ENCODE measurements at regions not wholly inside any gene's neighbourhood (a gene's known extent, or its start where the extent isn't known, plus 50 kb on each side); places are given as distances from the start of the nearest gene placed in this dataset.

DNA sequence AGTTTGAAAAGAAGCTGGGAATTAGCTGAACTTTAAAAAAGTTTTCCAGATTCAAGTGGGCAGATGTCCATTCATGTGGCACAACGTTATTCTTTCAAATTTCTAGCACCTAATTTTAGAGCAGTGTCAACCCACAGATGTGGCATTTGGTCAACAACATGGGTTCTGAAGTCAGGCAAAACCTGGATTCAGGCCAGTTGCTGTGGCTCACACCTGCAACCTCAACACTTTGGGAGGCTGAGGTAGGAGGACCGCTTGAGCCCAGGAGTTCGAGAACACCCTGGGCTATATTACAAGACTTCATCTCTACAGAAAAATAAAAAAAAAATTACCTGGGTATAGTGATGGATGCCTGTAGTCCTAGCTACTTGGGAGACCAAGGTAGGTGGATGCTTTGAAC is 380.2 kb upstream of the SALL1 start:
- Mint-ChIP-seq H3K4me3 (no peak overlapping the region), H3K9me3 (no peaks in the 10 kb centered on the region), H3K27me3 (ENCODE audit: insufficient read depth, low read depth, poor library complexity) (peaks cover 7% of the 10 kb centered on the region), H3K27ac (no peak overlapping the region), H3K36me3 (ENCODE audit: low read depth) (no peaks in the 10 kb centered on the region), H3K4me1 (peaks cover 8% of the 10 kb centered on the region)
- Histone ChIP-seq H3K27ac (ENCODE audit: low read depth) (no peak overlapping the region), H3K36me3 (ENCODE audit: insufficient read depth) (no peaks in the 10 kb centered on the region; the same call in 1 of the 2 replicates), H3K4me1 (ENCODE audit: insufficient read depth) (peaks cover 8% of the 10 kb centered on the region), H3K79me2 (replicated peaks; ENCODE audit: insufficient read depth) (no peaks in the 10 kb centered on the region), H3K27me3 (ENCODE audit: insufficient read depth) (no peaks in the 10 kb centered on the region), H3K4me2 (no peak overlapping the region), H2AFZ (no peak overlapping the region), H3K4me3 (no peak overlapping the region), H3K9me2 (ENCODE audit: insufficient read depth) (no peaks in the 10 kb centered on the region; the same call in 1 of the 2 replicates), H3F3A (replicated peaks; ENCODE audit: low read depth) (no peaks in the 10 kb centered on the region), H4K20me1 (replicated peaks; ENCODE audit: insufficient read depth) (no peaks in the 10 kb centered on the region)
- DNase-seq (ENCODE audit: low spot score): no peak
- no peak for ATAC-seq
- TF ChIP-seq EZH2phosphoT487 (IDR thresholded peaks at IDR 0.05; ENCODE audit: unreplicated experiment): no peak
- TF ChIP-seq POLR2AphosphoS5 (IDR thresholded peaks at IDR 0.05; ENCODE audit: low read depth): no peak
- TF ChIP-seq ZNF114 (CRISPR knock-in tag; IDR thresholded peaks at IDR 0.05): no peak
- no peak for TF ChIP-seq NANOG (IDR thresholded peaks at IDR 0.05; ENCODE audit: borderline replicate concordance)
- TF ChIP-seq, protein P1, sequence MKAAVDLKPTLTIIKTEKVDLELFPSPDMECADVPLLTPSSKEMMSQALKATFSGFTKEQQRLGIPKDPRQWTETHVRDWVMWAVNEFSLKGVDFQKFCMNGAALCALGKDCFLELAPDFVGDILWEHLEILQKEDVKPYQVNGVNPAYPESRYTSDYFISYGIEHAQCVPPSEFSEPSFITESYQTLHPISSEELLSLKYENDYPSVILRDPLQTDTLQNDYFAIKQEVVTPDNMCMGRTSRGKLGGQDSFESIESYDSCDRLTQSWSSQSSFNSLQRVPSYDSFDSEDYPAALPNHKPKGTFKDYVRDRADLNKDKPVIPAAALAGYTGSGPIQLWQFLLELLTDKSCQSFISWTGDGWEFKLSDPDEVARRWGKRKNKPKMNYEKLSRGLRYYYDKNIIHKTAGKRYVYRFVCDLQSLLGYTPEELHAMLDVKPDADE (IDR thresholded peaks at IDR 0.05): no peak
- no peak for TF ChIP-seq EZH2 (IDR thresholded peaks at IDR 0.05; ENCODE audit: low read depth, unreplicated experiment)

DNA sequence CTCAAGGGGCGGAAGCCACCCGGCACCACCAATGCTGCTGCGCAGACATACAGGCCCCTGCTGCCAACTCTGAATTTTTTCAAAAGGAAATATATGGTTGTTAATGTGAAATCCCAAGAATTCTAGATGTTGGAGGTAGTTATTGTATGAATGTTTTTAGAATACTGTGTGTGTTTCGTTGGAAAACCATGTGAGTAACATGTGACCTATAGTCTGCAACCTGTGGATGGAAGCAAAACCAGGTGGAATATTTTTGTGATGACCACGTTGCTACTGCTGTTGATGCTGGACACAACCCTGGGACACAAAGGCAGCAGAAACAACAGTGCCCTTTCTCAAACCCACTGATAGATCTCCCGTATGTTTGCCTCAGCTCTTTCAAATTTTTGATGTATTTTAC is 376.3 kb upstream of the SALL1 start:
- no peak overlapping the region for H3K27ac Mint-ChIP-seq
- Histone ChIP-seq H3K4me3 (no peak overlapping the region), H3K79me2 (replicated peaks; ENCODE audit: insufficient read depth) (no peaks in the 10 kb centered on the region), H3K9me2 (ENCODE audit: insufficient read depth) (peaks cover 4% of the 10 kb centered on the region), H2AFZ (peak overlapping the region; percentile 64), H3K27me3 (ENCODE audit: insufficient read depth) (no peaks in the 10 kb centered on the region), H3K4me2 (no peak overlapping the region), H4K20me1 (replicated peaks; ENCODE audit: insufficient read depth) (no peaks in the 10 kb centered on the region), H3K27ac (ENCODE audit: low read depth) (no peak overlapping the region), H3K4me1 (ENCODE audit: insufficient read depth) (peaks cover 9% of the 10 kb centered on the region), H3K36me3 (ENCODE audit: insufficient read depth) (peaks cover 3% of the 10 kb centered on the region; the same call in 1 of the 2 replicates), H3F3A (replicated peaks; ENCODE audit: low read depth) (no peaks in the 10 kb centered on the region)
- peaks cover 7% of the 10 kb centered on the region for H3K9me3 Mint-ChIP-seq
- H3K27me3 Mint-ChIP-seq (ENCODE audit: insufficient read depth, low read depth, poor library complexity): peaks cover 12% of the 10 kb centered on the region
- H3K36me3 Mint-ChIP-seq (ENCODE audit: low read depth): peaks cover 4% of the 10 kb centered on the region; the same call in 1 of the 3 replicates
- H3K4me3 Mint-ChIP-seq: no peak overlapping the region
- peaks cover 23% of the 10 kb centered on the region for H3K4me1 Mint-ChIP-seq
- ATAC-seq (no peak), DNase-seq (ENCODE audit: low spot score) (no peak)
- TF ChIP-seq ZNF114 (CRISPR knock-in tag; IDR thresholded peaks at IDR 0.05) (no peak), JUNB (IDR thresholded peaks at IDR 0.05; ENCODE audit: unreplicated experiment) (no peak), ZNF331 (CRISPR knock-in tag; IDR thresholded peaks at IDR 0.05; ENCODE audit: low read depth) (no peak), CREB1 (CRISPR knock-in tag; IDR thresholded peaks at IDR 0.05; ENCODE audit: low read depth) (no peak), POLR2AphosphoS5 (IDR thresholded peaks at IDR 0.05; ENCODE audit: low read depth) (no peak), EZH2 (IDR thresholded peaks at IDR 0.05; ENCODE audit: low read depth, unreplicated experiment) (no peak), NANOG (IDR thresholded peaks at IDR 0.05; ENCODE audit: borderline replicate concordance) (no peak), STAT1 (IDR thresholded peaks at IDR 0.05; ENCODE audit: unreplicated experiment) (no peak)
- TF ChIP-seq, protein P1 (IDR thresholded peaks at IDR 0.05): no peak
- TF ChIP-seq, protein P2, sequence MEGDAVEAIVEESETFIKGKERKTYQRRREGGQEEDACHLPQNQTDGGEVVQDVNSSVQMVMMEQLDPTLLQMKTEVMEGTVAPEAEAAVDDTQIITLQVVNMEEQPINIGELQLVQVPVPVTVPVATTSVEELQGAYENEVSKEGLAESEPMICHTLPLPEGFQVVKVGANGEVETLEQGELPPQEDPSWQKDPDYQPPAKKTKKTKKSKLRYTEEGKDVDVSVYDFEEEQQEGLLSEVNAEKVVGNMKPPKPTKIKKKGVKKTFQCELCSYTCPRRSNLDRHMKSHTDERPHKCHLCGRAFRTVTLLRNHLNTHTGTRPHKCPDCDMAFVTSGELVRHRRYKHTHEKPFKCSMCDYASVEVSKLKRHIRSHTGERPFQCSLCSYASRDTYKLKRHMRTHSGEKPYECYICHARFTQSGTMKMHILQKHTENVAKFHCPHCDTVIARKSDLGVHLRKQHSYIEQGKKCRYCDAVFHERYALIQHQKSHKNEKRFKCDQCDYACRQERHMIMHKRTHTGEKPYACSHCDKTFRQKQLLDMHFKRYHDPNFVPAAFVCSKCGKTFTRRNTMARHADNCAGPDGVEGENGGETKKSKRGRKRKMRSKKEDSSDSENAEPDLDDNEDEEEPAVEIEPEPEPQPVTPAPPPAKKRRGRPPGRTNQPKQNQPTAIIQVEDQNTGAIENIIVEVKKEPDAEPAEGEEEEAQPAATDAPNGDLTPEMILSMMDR (conservative IDR thresholded peaks at IDR 0.05; ENCODE audit: low read depth in 2 of 2): no peak
- TF ChIP-seq, protein P3, sequence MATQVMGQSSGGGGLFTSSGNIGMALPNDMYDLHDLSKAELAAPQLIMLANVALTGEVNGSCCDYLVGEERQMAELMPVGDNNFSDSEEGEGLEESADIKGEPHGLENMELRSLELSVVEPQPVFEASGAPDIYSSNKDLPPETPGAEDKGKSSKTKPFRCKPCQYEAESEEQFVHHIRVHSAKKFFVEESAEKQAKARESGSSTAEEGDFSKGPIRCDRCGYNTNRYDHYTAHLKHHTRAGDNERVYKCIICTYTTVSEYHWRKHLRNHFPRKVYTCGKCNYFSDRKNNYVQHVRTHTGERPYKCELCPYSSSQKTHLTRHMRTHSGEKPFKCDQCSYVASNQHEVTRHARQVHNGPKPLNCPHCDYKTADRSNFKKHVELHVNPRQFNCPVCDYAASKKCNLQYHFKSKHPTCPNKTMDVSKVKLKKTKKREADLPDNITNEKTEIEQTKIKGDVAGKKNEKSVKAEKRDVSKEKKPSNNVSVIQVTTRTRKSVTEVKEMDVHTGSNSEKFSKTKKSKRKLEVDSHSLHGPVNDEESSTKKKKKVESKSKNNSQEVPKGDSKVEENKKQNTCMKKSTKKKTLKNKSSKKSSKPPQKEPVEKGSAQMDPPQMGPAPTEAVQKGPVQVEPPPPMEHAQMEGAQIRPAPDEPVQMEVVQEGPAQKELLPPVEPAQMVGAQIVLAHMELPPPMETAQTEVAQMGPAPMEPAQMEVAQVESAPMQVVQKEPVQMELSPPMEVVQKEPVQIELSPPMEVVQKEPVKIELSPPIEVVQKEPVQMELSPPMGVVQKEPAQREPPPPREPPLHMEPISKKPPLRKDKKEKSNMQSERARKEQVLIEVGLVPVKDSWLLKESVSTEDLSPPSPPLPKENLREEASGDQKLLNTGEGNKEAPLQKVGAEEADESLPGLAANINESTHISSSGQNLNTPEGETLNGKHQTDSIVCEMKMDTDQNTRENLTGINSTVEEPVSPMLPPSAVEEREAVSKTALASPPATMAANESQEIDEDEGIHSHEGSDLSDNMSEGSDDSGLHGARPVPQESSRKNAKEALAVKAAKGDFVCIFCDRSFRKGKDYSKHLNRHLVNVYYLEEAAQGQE (IDR thresholded peaks at IDR 0.05; ENCODE audit: unreplicated experiment): no peak
